GM12878 (cell line): ENCODE measurements at regions not wholly inside any gene's neighbourhood (a gene's known extent, or its start where the extent isn't known, plus 50 kb on each side); places are given as distances from the start of the nearest gene placed in this dataset.

Experiments used
- ATAC-seq: fragments of 200-7000 bp; cut with Tn5 transposase; 3 replicates; pipeline ENCODE4 v1.9.1; 2020; ENCODE audit warnings: mild to moderate bottlenecking, moderate library complexity
- BruUV-seq: library from RNA; stranded (reverse); fragments of 400-500 nt; replicated peaks from 2 replicates; lab custom pipeline; 2021; lab: Mats Ljungman, UMichigan
- CTCF ChIA-PET: fragments of 300-600 bp; sonication (Branson Sonifier 250); formaldehyde crosslinking; extraction: SDS; loops from one replicate; lab custom pipeline; 2021; ENCODE audit warnings: inconsistent platforms; lab: Yijun Ruan, JAX
- POLR2A ChIA-PET: fragments of 350-600 bp; formaldehyde crosslinking; extraction: SDS; loops from one replicate; lab custom pipeline; 2021; ENCODE audit warnings: inconsistent platforms; lab: Charles Lee
- RAD21 ChIA-PET: fragments of 300-600 bp; sonication (Branson Sonifier 250); formaldehyde crosslinking; loops from one replicate; lab custom pipeline; 2023; ENCODE audit warnings: antibody characterized with exemption; ENCODE audit not compliant: unreplicated experiment; lab: Charles Lee
- SMC1A ChIA-PET: fragments of 300-600 bp; sonication (Branson Sonifier 250); formaldehyde crosslinking; loops from one replicate; lab custom pipeline; 2023; ENCODE audit not compliant: unreplicated experiment, uncharacterized antibody; lab: Charles Lee
- DNase-seq: peaks from one replicate; pipeline ENCODE4 v3.0.0-alpha.2; 2011; ENCODE audit warnings: low read depth, low spot score
- FAIRE-seq: peaks from 3 replicates; lab custom pipeline; 2011; peaks lifted over from hg19 to GRCh38; lab: Jason Lieb, UNC
- H2AFZ ChIP-seq: 2 replicates; pipeline ENCODE4 v1.6.0; 2011; ENCODE audit warnings: low read depth, low read length, control low read depth; ENCODE audit not compliant: control insufficient read depth
- H3K27ac ChIP-seq: 2 replicates; pipeline ENCODE4 v1.5.1; 2011; ENCODE audit warnings: control low read depth; ENCODE audit not compliant: control insufficient read depth, insufficient read depth
- H3K27me3 ChIP-seq, 2 experiments: replicated peaks in 1 of 2; 2 replicates each; pipeline versions ENCODE4 v1.6.0 to v1.6.1; 2011; ENCODE audit warnings: low read length in 1 of 2; ENCODE audit not compliant: control insufficient read depth in 2 of 2, insufficient read depth in 2 of 2
- H3K36me3 ChIP-seq, 2 experiments: 2 replicates each; pipeline ENCODE4 v1.5.1; 2011; ENCODE audit warnings: low read length in 1 of 2; ENCODE audit not compliant: control insufficient read depth in 2 of 2, insufficient read depth in 2 of 2
- H3K4me1 ChIP-seq: 2 replicates; pipeline ENCODE4 v1.6.1; 2011; ENCODE audit warnings: mild to moderate bottlenecking, low read length, moderate library complexity, mixed read lengths; ENCODE audit not compliant: control insufficient read depth, insufficient read depth
- H3K4me2 ChIP-seq: 2 replicates; pipeline ENCODE4 v1.6.0; 2011; ENCODE audit warnings: control low read depth; ENCODE audit not compliant: control insufficient read depth, insufficient read depth
- H3K4me3 ChIP-seq: fragments of 200-600 bp; sonication (generic); 2 replicates; pipeline ENCODE4 v1.5.1; 2016
- H3K79me2 ChIP-seq: 2 replicates; pipeline ENCODE4 v1.6.0; 2011; ENCODE audit warnings: low read length; ENCODE audit not compliant: control insufficient read depth, insufficient read depth
- H3K9ac ChIP-seq: 2 replicates; pipeline ENCODE4 v1.8.0; 2011; ENCODE audit warnings: low read length, control low read depth, mixed read lengths; ENCODE audit not compliant: control insufficient read depth, insufficient read depth
- H3K9me3 ChIP-seq: replicated peaks from 3 replicates; pipeline ENCODE4 v1.5.1; 2011; ENCODE audit warnings: mild to moderate bottlenecking, low read length; ENCODE audit not compliant: control insufficient read depth, insufficient read depth
- H4K20me1 ChIP-seq: 2 replicates; pipeline ENCODE4 v1.6.0; 2011; ENCODE audit not compliant: control insufficient read depth, insufficient read depth
- BRCA1 ChIP-seq: IDR thresholded peaks from 2 replicates; pipeline ENCODE4 v1.6.1; 2011; ENCODE audit warnings: low read depth, low read length, improper control_type of control experiment
- CEBPB ChIP-seq, 2 experiments: fragments of 150-350 bp in 1 of 2; IDR thresholded peaks; 2 replicates each; pipeline ENCODE4 v1.6.1; 2012 to 2014; ENCODE audit warnings: low read depth in 2 of 2, low read length in 2 of 2, borderline replicate concordance in 1 of 2, inconsistent platforms in 1 of 2
- ESRRA ChIP-seq: IDR thresholded peaks from 2 replicates; pipeline ENCODE4 v1.6.1; 2012; ENCODE audit warnings: mild to moderate bottlenecking, low read length, improper control_type of control experiment
- JUND ChIP-seq: IDR thresholded peaks from 2 replicates; pipeline ENCODE4 v1.6.1; 2012; ENCODE audit warnings: low read depth, mild to moderate bottlenecking, low read length, improper control_type of control experiment, moderate library complexity
- NFXL1 ChIP-seq: fragments of 450-650 bp; IDR thresholded peaks from 2 replicates; pipeline ENCODE4 v1.6.1; 2017; ENCODE audit warnings: antibody characterized with exemption, mild to moderate bottlenecking, borderline replicate concordance
- NR2C1 ChIP-seq: fragments of 450-650 bp; IDR thresholded peaks from 2 replicates; pipeline ENCODE4 v1.6.1; 2017; ENCODE audit warnings: antibody characterized with exemption, mild to moderate bottlenecking, moderate library complexity
- POLR2AphosphoS5 ChIP-seq: IDR thresholded peaks from 2 replicates; pipeline ENCODE4 v1.6.1; 2011; ENCODE audit warnings: mild to moderate bottlenecking, low read length, inconsistent platforms
- RBBP5 ChIP-seq: fragments of 200-600 bp; sonication (generic); conservative IDR thresholded peaks from 2 replicates; pipeline ENCODE4 v1.6.1; 2016
- RFX5 ChIP-seq: IDR thresholded peaks from 2 replicates; pipeline ENCODE4 v1.6.1; 2011; ENCODE audit warnings: low read depth, low read length, improper control_type of control experiment
- SPI1 ChIP-seq: IDR thresholded peaks from 2 replicates; pipeline ENCODE4 v1.6.1; 2011; ENCODE audit warnings: low read depth, mild to moderate bottlenecking, low read length, moderate library complexity, borderline replicate concordance; ENCODE audit not compliant: insufficient read depth
- SUPT20H ChIP-seq: IDR thresholded peaks from 2 replicates; pipeline ENCODE4 v1.6.1; 2011; ENCODE audit warnings: low read depth, mild to moderate bottlenecking, low read length, moderate library complexity, borderline replicate concordance; ENCODE audit not compliant: control insufficient read depth
- ZBTB40 ChIP-seq: fragments of 450-650 bp; IDR thresholded peaks from 2 replicates; pipeline ENCODE4 v1.6.1; 2016; ENCODE audit warnings: mild to moderate bottlenecking, moderate library complexity, borderline replicate concordance
- ZNF207 ChIP-seq: fragments of 450-650 bp; IDR thresholded peaks from 2 replicates; pipeline ENCODE4 v1.6.1; 2014; ENCODE audit warnings: antibody characterized with exemption, mild to moderate bottlenecking, borderline replicate concordance
- ZZZ3 ChIP-seq: IDR thresholded peaks from 2 replicates; pipeline ENCODE4 v1.6.1; 2011; ENCODE audit warnings: low read depth; ENCODE audit not compliant: control insufficient read depth, insufficient read length
- WGBS: methylation state at CpG from one replicate; pipeline ENCODE4 v1.1.6; 2016; ENCODE audit warnings: low lambda C conversion rate; ENCODE audit not compliant: insufficient replicate concordance, insufficient coverage; ENCODE audit errors: missing lambda C conversion rate; 5-methylcytosine and 5-hydroxymethylcytosine counted together
- in situ Hi-C: fragments of 300-500 bp; cut with MboI; formaldehyde crosslinking; loops from 9 replicates; pipeline ENCODE4 v1.14.3; 2018; ENCODE audit warnings: mixed read lengths
- intact Hi-C: fragments of 100-400 bp; cut with micrococcal nuclease; formaldehyde crosslinking; loops from one replicate; pipeline ENCODE4 v1.14.2; 2022; ENCODE audit not compliant: unreplicated experiment
- TF ChIP-seq, protein P1 (sequence below): fragments of 450-650 bp; formaldehyde crosslinking; IDR thresholded peaks from 2 replicates; pipeline ENCODE4 v1.5.0; 2022; ENCODE audit warnings: mild to moderate bottlenecking, missing genetic modification characterization

DNA sequence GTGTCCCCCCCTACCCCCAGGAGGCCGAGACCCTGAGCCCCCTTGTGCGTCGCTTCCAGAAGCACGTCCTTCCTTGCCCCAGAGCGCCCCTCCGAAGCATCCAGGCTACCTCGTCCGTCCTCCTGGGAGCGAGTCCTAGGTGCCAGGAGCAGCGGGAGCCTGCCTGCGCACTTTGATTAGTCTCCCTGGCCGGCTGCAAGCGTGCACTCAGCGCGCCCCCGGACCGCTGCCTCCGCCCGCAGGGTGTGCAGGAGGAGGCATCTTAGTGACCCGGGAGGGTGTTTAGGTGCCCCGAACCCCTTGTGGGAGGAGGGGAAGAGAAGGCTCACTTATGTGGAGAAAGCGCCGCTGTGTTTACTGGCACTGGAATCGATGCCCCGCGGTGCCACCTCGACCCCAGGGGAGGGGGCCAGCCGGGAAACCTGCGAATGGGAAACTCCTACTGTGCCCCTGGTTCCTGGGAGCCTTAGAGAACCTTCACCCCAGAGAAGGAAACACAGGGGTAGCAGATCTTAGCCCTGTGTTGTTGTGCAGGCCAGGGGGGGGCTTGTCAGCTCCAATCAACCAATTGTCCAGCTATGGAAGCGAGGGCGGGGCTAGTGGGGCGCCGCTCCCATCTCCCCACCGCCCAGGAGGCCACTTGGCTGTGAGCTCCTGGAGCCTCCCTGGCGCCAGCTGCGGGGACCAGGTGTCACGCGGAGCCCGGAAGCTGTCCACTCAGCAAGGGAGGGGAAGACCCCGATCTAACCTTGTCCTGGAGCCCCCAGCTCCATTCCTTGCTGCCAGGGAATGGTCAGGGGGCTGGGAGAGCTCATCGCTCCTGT is 922.8 kb upstream of the EEF2KMT start:
- H3K9ac ChIP-seq, result no peak overlapping the region
- FAIRE-seq (no peak), DNase-seq (no peak), ATAC-seq (no peak)
- H3K27me3 ChIP-seq, result no peaks in the 10 kb centered on the region
- in situ Hi-C loops, result no loop called here
- intact Hi-C loops, result no loop called here
- no peak overlapping the region for H2AFZ ChIP-seq
- no peak overlapping the region for H3K4me3 ChIP-seq
- ChIA-PET SMC1A (no interaction called here), RAD21 (no interaction called here), CTCF (interaction anchor here (0.6 to 1.7 kb wide), 2 partner anchors 61 to 470 kb away, joined by 3 to 5 read pairs; no protein-coding TSS in a partner anchor), POLR2A (no interaction called here)
- no peak overlapping the region for H3K4me2 ChIP-seq
- H3K27ac ChIP-seq, result no peak overlapping the region
- no peaks in the 10 kb centered on the region for H4K20me1 ChIP-seq
- 53% methylated on average over 37 of the region's 41 CpGs for WGBS
- no peaks in the 10 kb centered on the region for H3K79me2 ChIP-seq
- no peaks in the 10 kb centered on the region; the same call in 2 of the 3 replicates for H3K9me3 ChIP-seq
- H3K4me1 ChIP-seq, result no peaks in the 10 kb centered on the region
- no peaks in the 10 kb centered on the region for H3K36me3 ChIP-seq
- no TSS peak for BruUV-seq
- TF ChIP-seq BRCA1, result no peak
- TF ChIP-seq, protein P1, sequence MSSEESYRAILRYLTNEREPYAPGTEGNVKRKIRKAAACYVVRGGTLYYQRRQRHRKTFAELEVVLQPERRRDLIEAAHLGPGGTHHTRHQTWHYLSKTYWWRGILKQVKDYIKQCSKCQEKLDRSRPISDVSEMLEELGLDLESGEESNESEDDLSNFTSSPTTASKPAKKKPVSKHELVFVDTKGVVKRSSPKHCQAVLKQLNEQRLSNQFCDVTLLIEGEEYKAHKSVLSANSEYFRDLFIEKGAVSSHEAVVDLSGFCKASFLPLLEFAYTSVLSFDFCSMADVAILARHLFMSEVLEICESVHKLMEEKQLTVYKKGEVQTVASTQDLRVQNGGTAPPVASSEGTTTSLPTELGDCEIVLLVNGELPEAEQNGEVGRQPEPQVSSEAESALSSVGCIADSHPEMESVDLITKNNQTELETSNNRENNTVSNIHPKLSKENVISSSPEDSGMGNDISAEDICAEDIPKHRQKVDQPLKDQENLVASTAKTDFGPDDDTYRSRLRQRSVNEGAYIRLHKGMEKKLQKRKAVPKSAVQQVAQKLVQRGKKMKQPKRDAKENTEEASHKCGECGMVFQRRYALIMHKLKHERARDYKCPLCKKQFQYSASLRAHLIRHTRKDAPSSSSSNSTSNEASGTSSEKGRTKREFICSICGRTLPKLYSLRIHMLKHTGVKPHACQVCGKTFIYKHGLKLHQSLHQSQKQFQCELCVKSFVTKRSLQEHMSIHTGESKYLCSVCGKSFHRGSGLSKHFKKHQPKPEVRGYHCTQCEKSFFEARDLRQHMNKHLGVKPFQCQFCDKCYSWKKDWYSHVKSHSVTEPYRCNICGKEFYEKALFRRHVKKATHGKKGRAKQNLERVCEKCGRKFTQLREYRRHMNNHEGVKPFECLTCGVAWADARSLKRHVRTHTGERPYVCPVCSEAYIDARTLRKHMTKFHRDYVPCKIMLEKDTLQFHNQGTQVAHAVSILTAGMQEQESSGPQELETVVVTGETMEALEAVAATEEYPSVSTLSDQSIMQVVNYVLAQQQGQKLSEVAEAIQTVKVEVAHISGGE (CRISPR knock-in tag), result no peak
- no peak for TF ChIP-seq JUND
- no peak for TF ChIP-seq CEBPB (IDR thresholded peaks at IDR 0.05; ENCODE audit: borderline replicate concordance in 1 of 2, low read depth in 2 of 2, low read length in 2 of 2)
- no peak for TF ChIP-seq RBBP5
- no peak for TF ChIP-seq SUPT20H
- TF ChIP-seq SPI1, result no peak
- TF ChIP-seq RFX5, result no peak
- TF ChIP-seq NFXL1, result no peak
- no peak for TF ChIP-seq ZNF207
- no peak for TF ChIP-seq NR2C1
- TF ChIP-seq ESRRA, result no peak
- no peak for TF ChIP-seq POLR2AphosphoS5
- TF ChIP-seq ZZZ3, result no peak
- TF ChIP-seq ZBTB40, result no peak
